CD4-positive, alpha-beta T cell (primary cell): ENCODE measurements at regions not wholly inside any gene's neighbourhood (a gene's known extent, or its start where the extent isn't known, plus 50 kb on each side); places are given as distances from the start of the nearest gene placed in this dataset.

Source experiments
- ATAC-seq: fragments of 200-7000 bp; cut with Tn5 transposase; one replicate; pipeline ENCODE4 v1.10.0; 2022; ENCODE audit warnings: mild to moderate bottlenecking; ENCODE audit not compliant: poor library complexity
- CTCF ChIA-PET: fragments of 350-600 bp; sonication (Branson Sonifier 250); formaldehyde crosslinking; loops from one replicate; lab custom pipeline; 2021; ENCODE audit warnings: antibody characterized with exemption, inconsistent platforms; lab: Charles Lee
- POLR2A ChIA-PET: fragments of 350-600 bp; sonication (Branson Sonifier 250); formaldehyde crosslinking; loops from one replicate; lab custom pipeline; 2021; ENCODE audit warnings: antibody characterized with exemption, inconsistent platforms; lab: Charles Lee
- DNase-seq, 14 experiments: peaks; one replicate each; pipeline ENCODE4 v3.0.0-alpha.2; 2013 to 2020; ENCODE audit warnings: mixed read lengths in 2 of 14
- H3K27ac ChIP-seq, 2 donors: one replicate each; pipeline versions ENCODE4 v1.5.1 to v1.7.0; 2013; ENCODE audit warnings: low read length in 2 of 2, low read depth in 1 of 2, mild to moderate bottlenecking in 1 of 2
- H3K27me3 ChIP-seq, 2 experiments: 1 replicate in 1 of 2; 2 replicates in 1 of 2; pipeline versions ENCODE4 v1.6.1 to v1.7.0; 2013; ENCODE audit warnings: low read length in 2 of 2, control low read depth in 1 of 2, mild to moderate bottlenecking in 1 of 2, moderate library complexity in 1 of 2; ENCODE audit not compliant: insufficient read depth in 2 of 2, control insufficient read depth in 1 of 2
- H3K36me3 ChIP-seq: one replicate; pipeline ENCODE4 v1.6.1; 2013; ENCODE audit warnings: low read length, control low read depth; ENCODE audit not compliant: insufficient read depth
- H3K4me1 ChIP-seq: one replicate; pipeline ENCODE4 v1.6.1; 2013; ENCODE audit warnings: low read length, control low read depth; ENCODE audit not compliant: insufficient read depth
- H3K4me3 ChIP-seq: one replicate; pipeline ENCODE4 v1.5.1; 2013; ENCODE audit warnings: mild to moderate bottlenecking, low read length, moderate library complexity
- H3K9me3 ChIP-seq, 2 experiments: 1 replicate in 1 of 2; 2 replicates in 1 of 2; pipeline versions ENCODE4 v1.6.1 to v1.7.0; 2013; ENCODE audit warnings: low read length in 2 of 2, mild to moderate bottlenecking in 2 of 2, control low read depth in 1 of 2, moderate library complexity in 1 of 2; ENCODE audit not compliant: control insufficient read depth in 1 of 2, insufficient read depth in 1 of 2
- H3K27ac Mint-ChIP-seq: one replicate; pipeline ENCODE4 v1.8.0; 2020; ENCODE audit warnings: mixed read lengths
- H3K27me3 Mint-ChIP-seq: one replicate; pipeline ENCODE4 v1.8.0; 2021; ENCODE audit warnings: mixed read lengths
- H3K36me3 Mint-ChIP-seq: one replicate; pipeline ENCODE4 v1.8.0; 2021; ENCODE audit warnings: low read depth, mixed read lengths
- H3K4me1 Mint-ChIP-seq: one replicate; pipeline ENCODE4 v1.8.0; 2021; ENCODE audit warnings: low read depth, mixed read lengths
- H3K4me3 Mint-ChIP-seq: one replicate; pipeline ENCODE4 v1.8.0; 2020; ENCODE audit warnings: mild to moderate bottlenecking, mixed read lengths
- H3K9me3 Mint-ChIP-seq: one replicate; pipeline ENCODE4 v1.8.0; 2020; ENCODE audit warnings: mixed read lengths
- intact Hi-C, 2 experiments: fragments of 100-400 bp; cut with DNase I in 1 of 2; cut with micrococcal nuclease in 1 of 2; formaldehyde crosslinking; loops; one replicate each; pipeline versions ENCODE4 v1.15.1 to v1.9.0; 2023 to 2025; cut with DNase I, micrococcal nuclease
- TF ChIP-seq, protein P1 (sequence below): fragments of 200-600 bp; IDR thresholded peaks from one replicate; pipeline ENCODE4 v1.8.0; 2022; ENCODE audit warnings: antibody characterized with exemption, mild to moderate bottlenecking

GRCh38 chr3:66655671-66656070 is 154.8 kb upstream of the LRIG1 start:
- no peak for ATAC-seq
- POLR2A ChIA-PET: no interaction called here

GRCh38 chr3:66656609-66657008 is 155.8 kb upstream of the LRIG1 start:
- no peaks in the 10 kb centered on the region for H3K27me3 ChIP-seq
- Mint-ChIP-seq H3K36me3 (no peaks in the 10 kb centered on the region), H3K9me3 (no peaks in the 10 kb centered on the region), H3K27ac (no peak overlapping the region), H3K4me1 (no peaks in the 10 kb centered on the region), H3K27me3 (peaks cover 1% of the 10 kb centered on the region), H3K4me3 (no peak overlapping the region)
- H3K27ac ChIP-seq: no peak overlapping the region
- TF ChIP-seq, protein P1, sequence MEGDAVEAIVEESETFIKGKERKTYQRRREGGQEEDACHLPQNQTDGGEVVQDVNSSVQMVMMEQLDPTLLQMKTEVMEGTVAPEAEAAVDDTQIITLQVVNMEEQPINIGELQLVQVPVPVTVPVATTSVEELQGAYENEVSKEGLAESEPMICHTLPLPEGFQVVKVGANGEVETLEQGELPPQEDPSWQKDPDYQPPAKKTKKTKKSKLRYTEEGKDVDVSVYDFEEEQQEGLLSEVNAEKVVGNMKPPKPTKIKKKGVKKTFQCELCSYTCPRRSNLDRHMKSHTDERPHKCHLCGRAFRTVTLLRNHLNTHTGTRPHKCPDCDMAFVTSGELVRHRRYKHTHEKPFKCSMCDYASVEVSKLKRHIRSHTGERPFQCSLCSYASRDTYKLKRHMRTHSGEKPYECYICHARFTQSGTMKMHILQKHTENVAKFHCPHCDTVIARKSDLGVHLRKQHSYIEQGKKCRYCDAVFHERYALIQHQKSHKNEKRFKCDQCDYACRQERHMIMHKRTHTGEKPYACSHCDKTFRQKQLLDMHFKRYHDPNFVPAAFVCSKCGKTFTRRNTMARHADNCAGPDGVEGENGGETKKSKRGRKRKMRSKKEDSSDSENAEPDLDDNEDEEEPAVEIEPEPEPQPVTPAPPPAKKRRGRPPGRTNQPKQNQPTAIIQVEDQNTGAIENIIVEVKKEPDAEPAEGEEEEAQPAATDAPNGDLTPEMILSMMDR: no peak
- no peak for DNase-seq
- ChIA-PET POLR2A (no interaction called here), CTCF (no interaction called here)
- no peak for ATAC-seq
- H3K9me3 ChIP-seq: peaks cover 0 to 2% of the 10 kb centered on the region in 2 experiments
- no peaks in the 10 kb centered on the region for H3K36me3 ChIP-seq
- no peak overlapping the region for H3K4me3 ChIP-seq
- intact Hi-C loops: no loop called here
- H3K4me1 ChIP-seq: no peaks in the 10 kb centered on the region

More at GRCh38 chr3:66655671-66656070, 154.8 kb upstream of the LRIG1 start:
- no peaks in the 10 kb centered on the region for H3K4me1 ChIP-seq
- no peaks in the 10 kb centered on the region for H3K27me3 ChIP-seq
- TF ChIP-seq, protein P1: no peak
- intact Hi-C loops: no loop called here
- Mint-ChIP-seq H3K36me3 (no peaks in the 10 kb centered on the region), H3K27me3 (no peaks in the 10 kb centered on the region), H3K9me3 (no peaks in the 10 kb centered on the region), H3K27ac (no peak overlapping the region), H3K4me1 (no peaks in the 10 kb centered on the region), H3K4me3 (no peak overlapping the region)
- peaks cover 0 to 3% of the 10 kb centered on the region in 2 experiments for H3K9me3 ChIP-seq
- H3K4me3 ChIP-seq: no peak overlapping the region
- DNase-seq: no peak
- H3K27ac ChIP-seq: no peak overlapping the region
- CTCF ChIA-PET: no interaction called here
- no peaks in the 10 kb centered on the region for H3K36me3 ChIP-seq

DNA sequence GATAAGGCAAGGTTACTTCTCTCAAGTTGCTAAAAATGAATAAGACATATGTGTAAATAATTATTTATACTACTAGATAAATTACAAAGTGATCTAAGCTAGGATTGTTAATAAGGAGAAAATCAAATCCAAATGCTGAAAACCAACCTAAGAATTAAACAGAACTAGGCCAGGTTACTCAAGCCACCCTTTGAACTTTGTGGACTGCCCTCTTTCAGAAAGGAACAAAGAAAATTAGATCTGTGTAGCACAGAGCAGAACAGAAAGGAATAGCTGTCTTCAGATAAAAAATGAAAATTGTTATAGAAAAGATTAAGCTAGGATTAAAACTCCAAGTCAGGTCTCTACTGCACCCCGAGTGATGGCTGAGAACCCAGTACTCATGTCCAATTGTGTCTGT is 158.2 kb upstream of the LRIG1 start:
- Mint-ChIP-seq H3K27me3 (peaks cover 7% of the 10 kb centered on the region), H3K9me3 (no peaks in the 10 kb centered on the region), H3K4me1 (no peaks in the 10 kb centered on the region), H3K36me3 (no peaks in the 10 kb centered on the region), H3K27ac (no peak overlapping the region), H3K4me3 (no peak overlapping the region)
- DNase-seq (no peak), ATAC-seq (no peak)
- H3K27me3 ChIP-seq: no peaks in the 10 kb centered on the region
- ChIA-PET POLR2A (no interaction called here), CTCF (no interaction called here)
- intact Hi-C loops: no loop called here
- H3K27ac ChIP-seq: no peak overlapping the region
- H3K36me3 ChIP-seq: no peaks in the 10 kb centered on the region
- H3K4me1 ChIP-seq: no peaks in the 10 kb centered on the region
- TF ChIP-seq, protein P1: no peak
- no peaks in the 10 kb centered on the region for H3K9me3 ChIP-seq
- no peak overlapping the region for H3K4me3 ChIP-seq
